Testis (tissue), 2 donors: ENCODE measurements at regions not wholly inside any gene's neighbourhood (a gene's known extent, or its start where the extent isn't known, plus 50 kb on each side); places are given as distances from the start of the nearest gene placed in this dataset.

Experiments
- POLR2A ChIP-seq: fragments of 450-650 bp; IDR thresholded peaks from one replicate; pipeline ENCODE4 v1.6.1; 2017; ENCODE audit warnings: antibody characterized with exemption, mild to moderate bottlenecking, moderate library complexity
- TF ChIP-seq, protein P1 (sequence below), 3 experiments: fragments of 450-650 bp in 2 of 3; fragments of 200-600 bp in 1 of 3; sonication (generic) in 1 of 3; IDR thresholded peaks; one replicate each; pipeline ENCODE4 v1.5.1; 2016 to 2019; ENCODE audit warnings: antibody characterized with exemption in 3 of 3, mild to moderate bottlenecking in 2 of 3, moderate library complexity in 1 of 3

GRCh38 chr13:42384265-42384664 is 112.3 kb downstream of the AKAP11 start:
- TF ChIP-seq, protein P1, sequence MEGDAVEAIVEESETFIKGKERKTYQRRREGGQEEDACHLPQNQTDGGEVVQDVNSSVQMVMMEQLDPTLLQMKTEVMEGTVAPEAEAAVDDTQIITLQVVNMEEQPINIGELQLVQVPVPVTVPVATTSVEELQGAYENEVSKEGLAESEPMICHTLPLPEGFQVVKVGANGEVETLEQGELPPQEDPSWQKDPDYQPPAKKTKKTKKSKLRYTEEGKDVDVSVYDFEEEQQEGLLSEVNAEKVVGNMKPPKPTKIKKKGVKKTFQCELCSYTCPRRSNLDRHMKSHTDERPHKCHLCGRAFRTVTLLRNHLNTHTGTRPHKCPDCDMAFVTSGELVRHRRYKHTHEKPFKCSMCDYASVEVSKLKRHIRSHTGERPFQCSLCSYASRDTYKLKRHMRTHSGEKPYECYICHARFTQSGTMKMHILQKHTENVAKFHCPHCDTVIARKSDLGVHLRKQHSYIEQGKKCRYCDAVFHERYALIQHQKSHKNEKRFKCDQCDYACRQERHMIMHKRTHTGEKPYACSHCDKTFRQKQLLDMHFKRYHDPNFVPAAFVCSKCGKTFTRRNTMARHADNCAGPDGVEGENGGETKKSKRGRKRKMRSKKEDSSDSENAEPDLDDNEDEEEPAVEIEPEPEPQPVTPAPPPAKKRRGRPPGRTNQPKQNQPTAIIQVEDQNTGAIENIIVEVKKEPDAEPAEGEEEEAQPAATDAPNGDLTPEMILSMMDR (IDR thresholded peaks at IDR 0.05): no peak
- TF ChIP-seq POLR2A: no peak
